Heart left ventricle (tissue), 16 donors: ENCODE measurements at regions not wholly inside any gene's neighbourhood (a gene's known extent, or its start where the extent isn't known, plus 50 kb on each side); places are given as distances from the start of the nearest gene placed in this dataset.

Source experiments
- ATAC-seq, 4 donors: fragments of 200-7000 bp; cut with Tn5 transposase; one replicate each; pipeline ENCODE4 v1.9.1; 2020 to 2022; ENCODE audit warnings: moderate library complexity in 4 of 4, mild to moderate bottlenecking in 3 of 4, moderate number of reproducible peaks in 1 of 4
- DNase-seq, 5 donors: peaks; one replicate each; pipeline ENCODE4 v3.0.0-alpha.2; 2020
- H3K27ac ChIP-seq, 12 donors: fragments of 200-600 bp; sonication (generic) in 4 of 12; one replicate each; pipeline versions ENCODE4 v1.5.0 to v1.8.0; 2016 to 2022; ENCODE audit warnings: mild to moderate bottlenecking in 2 of 12
- H3K27me3 ChIP-seq, 9 donors: fragments of 200-600 bp; sonication (generic) in 2 of 9; one replicate each; pipeline versions ENCODE4 v1.5.1 to v1.8.0; 2016 to 2022; ENCODE audit warnings: mild to moderate bottlenecking in 3 of 9
- H3K36me3 ChIP-seq, 9 donors: fragments of 200-600 bp; sonication (generic) in 2 of 9; one replicate each; pipeline versions ENCODE4 v1.5.0 to v1.8.0; 2018 to 2022; ENCODE audit warnings: mild to moderate bottlenecking in 2 of 9
- H3K4me1 ChIP-seq, 12 donors: fragments of 200-600 bp; sonication (generic) in 4 of 12; one replicate each; pipeline versions ENCODE4 v1.5.0 to v1.8.0; 2016 to 2022; ENCODE audit warnings: mild to moderate bottlenecking in 3 of 12
- H3K4me3 ChIP-seq, 12 donors: fragments of 200-600 bp; sonication (generic) in 4 of 12; one replicate each; pipeline versions ENCODE4 v1.5.0 to v1.8.0; 2017 to 2022; ENCODE audit warnings: mild to moderate bottlenecking in 9 of 12, moderate library complexity in 4 of 12
- H3K9me3 ChIP-seq, 12 donors: fragments of 200-600 bp; sonication (generic) in 4 of 12; one replicate each; pipeline versions ENCODE4 v1.5.0 to v1.8.0; 2016 to 2022; ENCODE audit warnings: mild to moderate bottlenecking in 1 of 12
- CTCF ChIP-seq, 12 donors: fragments of 200-600 bp; sonication (generic) in 4 of 12; IDR thresholded peaks; one replicate each; pipeline versions ENCODE4 v1.5.0 to v1.8.0; 2018 to 2022; ENCODE audit warnings: antibody characterized with exemption in 12 of 12, mild to moderate bottlenecking in 5 of 12
- POLR2A ChIP-seq, 2 donors: fragments of 450-650 bp; IDR thresholded peaks; one replicate each; pipeline ENCODE4 v1.6.1; 2017; ENCODE audit warnings: antibody characterized with exemption in 2 of 2, mild to moderate bottlenecking in 2 of 2, moderate library complexity in 2 of 2
- WGBS, 4 donors: extraction: QIAGEN DNeasy Blood & Tissue Kit in 2 of 4; methylation state at CpG; one replicate each; pipeline versions ENCODE4 v1.1.5 to v1.1.7; 2013 to 2018; 5-methylcytosine and 5-hydroxymethylcytosine counted together
- intact Hi-C, 10 donors: fragments of 100-400 bp; cut with DNase I; formaldehyde crosslinking; loops; one replicate each; pipeline versions ENCODE4 v1.11.1 to v1.14.2; 2022
- donor health status: ischemic (EF 13 %, LVEDD 7.1; RV severe dilation, severe dysfunction).
- donor health status: healthy with polysubstance abuse.
- donor health status: DM: no; HTN: yes; CAD: no.
- donor health status: DM: no; HTN: no; CAD: no.
- donor health status: ischemic (EF 25% LVEDD 6.9; RV normal size, moderate dysfunction).
- donor health status: ischemic (EF 25% LVEDD 5.7; RV mildly dilated, moderate dysfunction).
- donor health status: healthy.
- donor health status: DM: yes; HTN: yes; CAD: no.
- donor health status: ischemic (EF 35%, LVEDD 5.7; RV mildly dilated, moderate dysfunction).
- donor health status: nonischemic (EF 11% LVEDD 7.7; RV severe dilation, severe dysfunction).
- donor health status: DM: yes; HTN: yes; CAD: no.
- donor health status: PGD.
- donor health status: ischemic (EF 29% LVEDD 5.4; RV normal size, mild dysfunction).
- donor health status: nonischemic (EF 23%, LVEDD 6.1; RV moderate dilation, normal function).

DNA sequence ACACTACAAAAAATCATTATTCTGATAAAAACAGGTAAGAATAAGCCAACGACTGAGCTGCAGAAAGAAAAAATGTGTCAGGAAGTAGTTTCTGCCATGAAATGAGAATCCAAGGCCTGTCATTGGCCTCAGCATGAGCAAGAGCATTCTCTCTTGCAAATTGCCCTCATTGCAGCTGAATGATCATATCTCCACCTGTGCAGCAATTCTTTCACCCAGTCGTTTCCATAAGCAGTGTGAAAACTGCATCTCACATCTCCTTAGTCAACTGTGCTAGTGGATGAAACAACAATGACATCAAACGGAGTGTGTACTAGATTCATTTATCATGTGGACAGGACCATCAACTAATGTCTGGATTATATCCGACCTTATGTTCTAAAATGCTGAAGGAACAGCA is 88.2 kb upstream of the STXBP5 start:
- intact Hi-C loops = no loop called here
- peaks cover 0 to 10% (median 0%) of the 10 kb centered on the region in 12 donors for H3K9me3 ChIP-seq
- no peak overlapping the region for H3K27ac ChIP-seq
- 76 to 85% (median 77%) methylated on average over 4 of the region's 4 CpGs for WGBS, 4 donors
- peaks cover 0 to 12% (median 0%) of the 10 kb centered on the region in 12 donors for H3K4me1 ChIP-seq
- no peak for DNase-seq
- H3K4me3 ChIP-seq = no peak overlapping the region
- no peaks in the 10 kb centered on the region for H3K36me3 ChIP-seq
- ATAC-seq = no peak
- TF ChIP-seq CTCF (IDR thresholded peaks at IDR 0.05) (no peak), POLR2A (IDR thresholded peaks at IDR 0.05) (no peak)
- no peaks in the 10 kb centered on the region for H3K27me3 ChIP-seq

- no peak for ATAC-seq
- WGBS, 4 donors = 76 to 83% (median 80%) methylated on average over 2 of the region's 2 CpGs
- peaks cover 0 to 10% (median 0%) of the 10 kb centered on the region in 12 donors for H3K9me3 ChIP-seq
Measured at GRCh38 chr6:147117011-147117410, 87.2 kb upstream of the STXBP5 start.

GRCh38 chr6:147117580-147117979 is 86.6 kb upstream of the STXBP5 start:
- H3K36me3 ChIP-seq = no peaks in the 10 kb centered on the region
- peak overlapping the region in 2 of 12 donors; percentile 10 to 36 for H3K4me3 ChIP-seq
- WGBS, 4 donors = 64 to 72% (median 66%) methylated on average over 4 of the region's 4 CpGs
- no peak for DNase-seq
- H3K27me3 ChIP-seq = no peaks in the 10 kb centered on the region
- H3K9me3 ChIP-seq = peaks cover 0 to 10% (median 0%) of the 10 kb centered on the region in 12 donors
- ATAC-seq = no peak
- intact Hi-C loops = no loop called here
- peaks cover 0 to 12% (median 0%) of the 10 kb centered on the region in 12 donors for H3K4me1 ChIP-seq
- H3K27ac ChIP-seq = peak overlapping the region in 1 of 12 donors; percentile 30
- TF ChIP-seq CTCF (IDR thresholded peaks at IDR 0.05) (no peak), POLR2A (IDR thresholded peaks at IDR 0.05) (no peak)

More at GRCh38 chr6:147117011-147117410, 87.2 kb upstream of the STXBP5 start:
- Histone ChIP-seq H3K36me3 (no peaks in the 10 kb centered on the region), H3K27me3 (no peaks in the 10 kb centered on the region), H3K4me3 (no peak overlapping the region), H3K4me1 (peaks cover 0 to 12% (median 0%) of the 10 kb centered on the region in 12 donors), H3K27ac (no peak overlapping the region)
- no peak for DNase-seq
- intact Hi-C loops = no loop called here
- TF ChIP-seq POLR2A (IDR thresholded peaks at IDR 0.05) = no peak
- TF ChIP-seq CTCF (IDR thresholded peaks at IDR 0.05) = no peak

- no peak for DNase-seq
- Histone ChIP-seq H3K36me3 (no peaks in the 10 kb centered on the region), H3K4me1 (peaks cover 0 to 12% (median 0%) of the 10 kb centered on the region in 12 donors), H3K27me3 (no peaks in the 10 kb centered on the region), H3K9me3 (peaks cover 0 to 10% (median 0%) of the 10 kb centered on the region in 12 donors), H3K27ac (no peak overlapping the region), H3K4me3 (no peak overlapping the region)
- no peak for ATAC-seq
- WGBS, 4 donors = 89 to 96% (median 93%) methylated on average over 4 of the region's 4 CpGs
- intact Hi-C loops = no loop called here
- TF ChIP-seq CTCF (IDR thresholded peaks at IDR 0.05) = no peak
- TF ChIP-seq POLR2A (IDR thresholded peaks at IDR 0.05) = no peak
Measured at GRCh38 chr6:147119310-147119709, 84.9 kb upstream of the STXBP5 start.
